Suprapubic skin (tissue), 3 donors: ENCODE measurements at regions not wholly inside any gene's neighbourhood (a gene's known extent, or its start where the extent isn't known, plus 50 kb on each side); places are given as distances from the start of the nearest gene placed in this dataset.

Experiments
- CTCF ChIP-seq, 2 donors: fragments of 200-600 bp in 1 of 2; fragments of 450-650 bp in 1 of 2; sonication (generic) in 1 of 2; IDR thresholded peaks; one replicate each; pipeline ENCODE4 v1.5.1; 2016 to 2019; ENCODE audit warnings: antibody characterized with exemption in 2 of 2, mild to moderate bottlenecking in 1 of 2, moderate library complexity in 1 of 2
- EP300 ChIP-seq: sonication (generic); formaldehyde crosslinking; IDR thresholded peaks from one replicate; pipeline ENCODE4 v1.6.1; 2017; ENCODE audit warnings: antibody characterized with exemption
- POLR2A ChIP-seq, 2 donors: fragments of 450-650 bp; IDR thresholded peaks; one replicate each; pipeline ENCODE4 v1.6.1; 2017; ENCODE audit warnings: antibody characterized with exemption in 2 of 2, mild to moderate bottlenecking in 2 of 2, moderate library complexity in 2 of 2

GRCh38 chr17:77331301-77331864 lies 190.6 kb downstream of the SEC14L1 start:
- TF ChIP-seq CTCF (IDR thresholded peaks at IDR 0.05) (peak; percentile 82 to 88), EP300 (no peak), POLR2A (IDR thresholded peaks at IDR 0.05) (no peak)
